Activated effector memory CD4-positive, alpha-beta T cell treated with Interleukin-2 at 50 U/mL for 16 hours (primary cell): ENCODE measurements at regions not wholly inside any gene's neighbourhood (a gene's known extent, or its start where the extent isn't known, plus 50 kb on each side); places are given as distances from the start of the nearest gene placed in this dataset.

Source experiments
- DNase-seq: peaks from one replicate; pipeline ENCODE4 v3.0.0-alpha.2; 2020

DNA sequence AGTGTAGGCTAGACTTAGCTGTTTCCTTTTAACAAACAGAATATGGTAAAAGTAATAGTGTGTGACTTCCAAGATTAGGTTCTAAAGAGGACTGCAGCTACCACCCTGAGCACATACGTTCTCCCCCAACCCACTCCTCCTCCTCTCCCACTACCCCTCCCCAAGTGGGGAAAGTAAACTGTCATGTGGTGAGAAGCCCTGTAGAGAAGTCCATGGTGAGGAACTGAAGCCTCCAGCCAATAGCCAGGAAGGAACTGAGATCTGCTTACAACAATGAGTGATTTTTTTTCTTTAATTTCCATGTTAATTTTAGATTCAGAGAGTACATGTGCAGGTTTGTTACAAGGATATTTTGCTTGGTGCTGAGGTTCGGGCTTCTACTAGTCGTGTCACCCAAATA, 57.0 kb upstream of the EGLN3 start:
- DNase-seq = no peak

- no peak for DNase-seq
Measured at GRCh38 chr14:34005901-34006300, 55.0 kb upstream of the EGLN3 start.

DNA sequence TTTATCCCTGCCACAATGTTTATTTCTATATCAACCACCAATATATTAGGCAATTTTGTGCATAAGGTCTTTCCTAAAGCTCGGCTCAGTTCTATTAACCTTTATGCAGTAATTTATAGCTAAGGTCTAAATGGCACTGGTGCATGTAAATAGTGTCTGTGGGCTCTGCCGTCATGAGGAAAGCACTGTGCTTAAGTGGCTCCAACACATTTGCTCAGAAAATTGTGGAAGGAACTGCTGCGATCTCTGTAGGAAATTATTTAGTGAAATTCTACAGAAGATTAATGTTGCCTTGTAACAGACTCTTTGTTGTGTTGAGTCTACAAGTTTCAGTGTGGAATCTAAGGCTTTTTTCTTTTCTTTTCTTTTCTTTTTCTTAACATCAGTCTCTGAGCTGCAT, 54.0 kb upstream of the EGLN3 start:
- DNase-seq = no peak

DNA sequence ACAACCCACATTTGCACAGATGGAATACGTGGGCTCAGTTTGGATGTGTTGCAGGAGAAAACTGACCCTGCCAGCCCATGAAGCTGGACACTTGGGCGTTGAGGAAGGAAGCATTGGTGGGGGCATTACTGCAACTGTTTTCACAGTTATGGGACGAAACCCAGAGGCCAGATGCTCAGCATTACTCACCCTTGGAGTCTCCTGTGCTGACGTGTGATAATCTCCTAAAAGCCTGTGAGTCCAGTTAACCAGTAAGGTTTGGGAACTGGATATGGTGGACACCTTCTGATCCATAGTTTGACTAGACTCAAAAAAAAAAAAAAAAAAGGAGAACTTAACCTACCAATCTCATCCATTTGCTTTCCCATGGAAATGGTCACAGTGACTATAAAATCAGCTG, 52.8 kb upstream of the EGLN3 start:
- no peak for DNase-seq

- DNase-seq = no peak
Measured at GRCh38 chr14:34003082-34003668, 52.3 kb upstream of the EGLN3 start.
